Panc1 (cell line): ENCODE measurements at regions not wholly inside any gene's neighbourhood (a gene's known extent, or its start where the extent isn't known, plus 50 kb on each side); places are given as distances from the start of the nearest gene placed in this dataset.

ENCODE experiments used
- ATAC-seq: fragments of 200-7000 bp; cut with Tn5 transposase; 2 replicates; pipeline ENCODE4 v1.9.1; 2020; ENCODE audit warnings: mild to moderate bottlenecking, moderate library complexity
- BruUV-seq: library from RNA; stranded (reverse); fragments of 400-500 nt; replicated peaks from 2 replicates; lab custom pipeline; 2021; lab: Mats Ljungman, UMichigan
- CTCF ChIA-PET: fragments of 300-600 bp; sonication (Branson Sonifier 250); formaldehyde crosslinking; loops from one replicate; lab custom pipeline; 2022; ENCODE audit warnings: antibody characterized with exemption; lab: Charles Lee
- POLR2A ChIA-PET: fragments of 300-600 bp; sonication (Branson Sonifier 250); formaldehyde crosslinking; loops from one replicate; lab custom pipeline; 2022; ENCODE audit warnings: antibody characterized with exemption; lab: Charles Lee
- DNase-seq: peaks from one replicate; pipeline ENCODE4 v3.0.0-alpha.2; 2010; ENCODE audit warnings: low read depth, low spot score
- H3K27ac ChIP-seq: 2 replicates; pipeline ENCODE4 v1.5.1; 2011; ENCODE audit warnings: mild to moderate bottlenecking, low read length, inconsistent platforms
- H3K27me3 ChIP-seq: fragments of 200-500 bp; sonication (Bioruptor generic); 2 replicates; pipeline ENCODE4 v1.6.0; 2014; ENCODE audit warnings: low read length, inconsistent platforms; ENCODE audit not compliant: control insufficient read depth, insufficient read depth
- H3K36me3 ChIP-seq: fragments of 200-500 bp; sonication (Bioruptor generic); 2 replicates; pipeline ENCODE4 v1.5.1; 2014; ENCODE audit warnings: inconsistent platforms, mild to moderate bottlenecking, low read length, moderate library complexity; ENCODE audit not compliant: control insufficient read depth, insufficient read depth
- H3K4me1 ChIP-seq: 2 replicates; pipeline ENCODE4 v1.5.1; 2011; ENCODE audit warnings: inconsistent platforms, mild to moderate bottlenecking, low read length, moderate library complexity; ENCODE audit not compliant: control insufficient read depth, insufficient read depth
- H3K4me3 ChIP-seq, 2 experiments: 2 replicates each; pipeline ENCODE4 v1.5.1; 2011 to 2012; ENCODE audit warnings: low read depth in 2 of 2, low read length in 2 of 2, mild to moderate bottlenecking in 2 of 2, inconsistent platforms in 1 of 2, moderate library complexity in 1 of 2
- H3K9me3 ChIP-seq: fragments of 200-500 bp; sonication (Bioruptor generic); 2 replicates; pipeline ENCODE4 v1.5.1; 2014; ENCODE audit warnings: low read depth, mild to moderate bottlenecking, inconsistent platforms, low read length, moderate library complexity; ENCODE audit not compliant: control insufficient read depth, insufficient read depth
- POLR2AphosphoS5 ChIP-seq: IDR thresholded peaks from 2 replicates; pipeline ENCODE4 v1.6.1; 2012; ENCODE audit warnings: mild to moderate bottlenecking, low read depth, low read length, moderate library complexity
- SIN3A ChIP-seq: IDR thresholded peaks from 2 replicates; pipeline ENCODE4 v1.6.1; 2012; ENCODE audit warnings: low read depth, mild to moderate bottlenecking, low read length, moderate library complexity, borderline replicate concordance; ENCODE audit not compliant: insufficient read depth
- TCF7L2 ChIP-seq: IDR thresholded peaks from 2 replicates; pipeline ENCODE4 v1.6.1; 2011; ENCODE audit warnings: mild to moderate bottlenecking, low read depth, low read length, inconsistent platforms
- in situ Hi-C: cut with HindIII; loops from 2 replicates; pipeline ENCODE4 v1.10.0; 2016; ENCODE audit warnings: low sequenced_read_pairs, low pct_unique_long_range_greater_than_20kb
- intact Hi-C: fragments of 100-400 bp; cut with micrococcal nuclease; formaldehyde crosslinking; loops from one replicate; pipeline ENCODE4 v1.10.0; 2022; ENCODE audit not compliant: unreplicated experiment
- TF ChIP-seq, protein P1 (sequence below), 2 experiments: IDR thresholded peaks; 2 replicates each; pipeline ENCODE4 v1.6.1; 2011 to 2012; ENCODE audit warnings: low read depth in 2 of 2, control low read depth in 1 of 2, low read length in 1 of 2, mild to moderate bottlenecking in 1 of 2, moderate library complexity in 1 of 2; ENCODE audit not compliant: insufficient read depth in 1 of 2
- TF ChIP-seq, protein P2 (sequence below): fragments of 450-650 bp; IDR thresholded peaks from 2 replicates; pipeline ENCODE4 v1.5.1; 2017; ENCODE audit warnings: mild to moderate bottlenecking

DNA sequence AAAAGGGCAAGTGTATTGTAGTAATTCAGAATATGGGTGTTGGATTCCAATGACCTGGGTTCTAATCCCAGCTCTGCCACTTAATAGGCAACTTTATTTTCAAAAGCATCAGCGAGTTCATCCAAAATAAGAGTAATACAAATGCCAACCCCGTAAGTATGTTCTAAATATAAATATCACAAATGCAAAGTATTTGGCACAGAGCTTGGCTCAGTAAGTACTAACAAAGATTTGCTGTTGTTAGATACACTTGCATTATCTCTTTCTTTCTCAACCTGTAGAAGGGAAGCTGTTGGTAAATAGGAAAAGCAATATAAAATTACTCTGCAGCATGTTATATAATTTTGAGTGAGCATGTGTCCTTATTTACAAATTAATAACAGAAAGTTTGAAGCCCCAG lies 1302.6 kb upstream of the FAM98A start:
- no TSS peak for BruUV-seq
- Histone ChIP-seq H3K4me3 (no peak overlapping the region), H3K9me3 (peaks cover 1% of the 10 kb centered on the region; the same call in 1 of the 2 replicates), H3K27ac (no peak overlapping the region), H3K27me3 (no peaks in the 10 kb centered on the region), H3K36me3 (no peaks in the 10 kb centered on the region), H3K4me1 (no peaks in the 10 kb centered on the region)
- CTCF ChIA-PET, result no interaction called here
- DNase-seq (no peak), ATAC-seq (no peak)
- in situ Hi-C loops, result no loop called here
- intact Hi-C loops, result no loop called here
- TF ChIP-seq SIN3A (no peak), TCF7L2 (no peak), POLR2AphosphoS5 (no peak)
- TF ChIP-seq, protein P1, sequence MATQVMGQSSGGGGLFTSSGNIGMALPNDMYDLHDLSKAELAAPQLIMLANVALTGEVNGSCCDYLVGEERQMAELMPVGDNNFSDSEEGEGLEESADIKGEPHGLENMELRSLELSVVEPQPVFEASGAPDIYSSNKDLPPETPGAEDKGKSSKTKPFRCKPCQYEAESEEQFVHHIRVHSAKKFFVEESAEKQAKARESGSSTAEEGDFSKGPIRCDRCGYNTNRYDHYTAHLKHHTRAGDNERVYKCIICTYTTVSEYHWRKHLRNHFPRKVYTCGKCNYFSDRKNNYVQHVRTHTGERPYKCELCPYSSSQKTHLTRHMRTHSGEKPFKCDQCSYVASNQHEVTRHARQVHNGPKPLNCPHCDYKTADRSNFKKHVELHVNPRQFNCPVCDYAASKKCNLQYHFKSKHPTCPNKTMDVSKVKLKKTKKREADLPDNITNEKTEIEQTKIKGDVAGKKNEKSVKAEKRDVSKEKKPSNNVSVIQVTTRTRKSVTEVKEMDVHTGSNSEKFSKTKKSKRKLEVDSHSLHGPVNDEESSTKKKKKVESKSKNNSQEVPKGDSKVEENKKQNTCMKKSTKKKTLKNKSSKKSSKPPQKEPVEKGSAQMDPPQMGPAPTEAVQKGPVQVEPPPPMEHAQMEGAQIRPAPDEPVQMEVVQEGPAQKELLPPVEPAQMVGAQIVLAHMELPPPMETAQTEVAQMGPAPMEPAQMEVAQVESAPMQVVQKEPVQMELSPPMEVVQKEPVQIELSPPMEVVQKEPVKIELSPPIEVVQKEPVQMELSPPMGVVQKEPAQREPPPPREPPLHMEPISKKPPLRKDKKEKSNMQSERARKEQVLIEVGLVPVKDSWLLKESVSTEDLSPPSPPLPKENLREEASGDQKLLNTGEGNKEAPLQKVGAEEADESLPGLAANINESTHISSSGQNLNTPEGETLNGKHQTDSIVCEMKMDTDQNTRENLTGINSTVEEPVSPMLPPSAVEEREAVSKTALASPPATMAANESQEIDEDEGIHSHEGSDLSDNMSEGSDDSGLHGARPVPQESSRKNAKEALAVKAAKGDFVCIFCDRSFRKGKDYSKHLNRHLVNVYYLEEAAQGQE (IDR thresholded peaks at IDR 0.05; ENCODE audit: insufficient read depth in 1 of 2, low read depth in 2 of 2, low read length in 1 of 2), result no peak
- TF ChIP-seq, protein P2, sequence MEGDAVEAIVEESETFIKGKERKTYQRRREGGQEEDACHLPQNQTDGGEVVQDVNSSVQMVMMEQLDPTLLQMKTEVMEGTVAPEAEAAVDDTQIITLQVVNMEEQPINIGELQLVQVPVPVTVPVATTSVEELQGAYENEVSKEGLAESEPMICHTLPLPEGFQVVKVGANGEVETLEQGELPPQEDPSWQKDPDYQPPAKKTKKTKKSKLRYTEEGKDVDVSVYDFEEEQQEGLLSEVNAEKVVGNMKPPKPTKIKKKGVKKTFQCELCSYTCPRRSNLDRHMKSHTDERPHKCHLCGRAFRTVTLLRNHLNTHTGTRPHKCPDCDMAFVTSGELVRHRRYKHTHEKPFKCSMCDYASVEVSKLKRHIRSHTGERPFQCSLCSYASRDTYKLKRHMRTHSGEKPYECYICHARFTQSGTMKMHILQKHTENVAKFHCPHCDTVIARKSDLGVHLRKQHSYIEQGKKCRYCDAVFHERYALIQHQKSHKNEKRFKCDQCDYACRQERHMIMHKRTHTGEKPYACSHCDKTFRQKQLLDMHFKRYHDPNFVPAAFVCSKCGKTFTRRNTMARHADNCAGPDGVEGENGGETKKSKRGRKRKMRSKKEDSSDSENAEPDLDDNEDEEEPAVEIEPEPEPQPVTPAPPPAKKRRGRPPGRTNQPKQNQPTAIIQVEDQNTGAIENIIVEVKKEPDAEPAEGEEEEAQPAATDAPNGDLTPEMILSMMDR, result no peak
- POLR2A ChIA-PET, result no interaction called here

DNA sequence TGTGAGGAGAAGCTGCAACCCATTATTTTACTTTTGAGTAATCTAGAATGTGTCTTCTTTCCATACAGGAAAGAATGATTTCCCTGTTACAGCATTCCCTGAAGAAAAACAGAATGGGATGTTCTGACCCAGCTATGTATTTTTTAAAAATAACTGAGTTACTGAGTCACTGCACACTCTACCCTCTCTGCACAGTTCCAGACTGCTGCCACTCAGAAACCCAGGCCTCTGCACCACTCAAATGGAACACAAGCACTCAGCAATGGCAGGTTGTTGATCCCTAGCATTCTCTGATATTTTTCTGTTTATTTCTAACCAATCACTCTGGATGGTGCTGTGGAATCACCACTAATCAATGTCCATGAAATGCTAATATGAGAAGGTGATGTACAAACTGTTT lies 1300.0 kb upstream of the FAM98A start:
- Histone ChIP-seq H3K9me3 (no peaks in the 10 kb centered on the region), H3K36me3 (no peaks in the 10 kb centered on the region), H3K4me3 (no peak overlapping the region), H3K27ac (no peak overlapping the region), H3K27me3 (no peaks in the 10 kb centered on the region), H3K4me1 (no peaks in the 10 kb centered on the region)
- BruUV-seq, result no TSS peak
- CTCF ChIA-PET, result no interaction called here
- no peak for ATAC-seq
- TF ChIP-seq SIN3A, result no peak
- TF ChIP-seq TCF7L2, result no peak
- TF ChIP-seq, protein P1 (IDR thresholded peaks at IDR 0.05; ENCODE audit: insufficient read depth in 1 of 2, low read depth in 2 of 2, low read length in 1 of 2), result no peak
- TF ChIP-seq, protein P2, result no peak
- TF ChIP-seq POLR2AphosphoS5, result no peak
- no peak for DNase-seq
- in situ Hi-C loops (no loop called here), intact Hi-C loops (no loop called here)
- POLR2A ChIA-PET, result no interaction called here
